Stimulated activated CD4-positive, alpha-beta T cell treated with anti-CD3 and anti-CD28 coated beads, TNF-alpha, amount 100 ng/mL, for 48 hours (primary cell): ENCODE measurements at regions not wholly inside any gene's neighbourhood (a gene's known extent, or its start where the extent isn't known, plus 50 kb on each side); places are given as distances from the start of the nearest gene placed in this dataset.
"Not testable (repeated sequence)": the region's sequence is repeated elsewhere in the genome, so short reads cannot be mapped to it uniquely, and the experiment has no call there.

ENCODE experiments used
- DNase-seq, 3 donors: peaks; one replicate each; pipeline ENCODE4 v3.0.0-alpha.2; 2020; ENCODE audit warnings: low read depth in 3 of 3

- not testable (repeated sequence) for DNase-seq
Measured at GRCh38 chr5:71822065-71822464, 103.0 kb downstream of the CARTPT start.

- no peak for DNase-seq
Measured at GRCh38 chr5:71825992-71826391, 106.9 kb downstream of the CARTPT start.

GRCh38 chr5:71828291-71829040 lies 109.4 kb downstream of the CARTPT start:
- DNase-seq: no peak

- no peak for DNase-seq
Measured at GRCh38 chr5:71829206-71829605, 110.1 kb downstream of the CARTPT start.

GRCh38 chr5:71830681-71831539 lies 111.8 kb downstream of the CARTPT start:
- DNase-seq: no peak

GRCh38 chr5:71832812-71833715 lies 114.0 kb downstream of the CARTPT start:
- DNase-seq: no peak

- no peak for DNase-seq
Measured at GRCh38 chr5:71834601-71835000, 115.5 kb downstream of the CARTPT start.

- DNase-seq: no peak
Measured at GRCh38 chr5:71836084-71836483, 117.0 kb downstream of the CARTPT start.

GRCh38 chr5:71836559-71837112 lies 117.6 kb downstream of the CARTPT start:
- no peak for DNase-seq

GRCh38 chr5:71838286-71838685 lies 119.2 kb downstream of the CARTPT start:
- no peak for DNase-seq

GRCh38 chr5:71839096-71839884 lies 120.2 kb downstream of the CARTPT start:
- no peak for DNase-seq

GRCh38 chr5:71841107-71841506 lies 122.0 kb downstream of the CARTPT start:
- no peak for DNase-seq

GRCh38 chr5:71843111-71843510 lies 124.0 kb downstream of the CARTPT start:
- no peak for DNase-seq

GRCh38 chr5:71844862-71845261 lies 125.8 kb downstream of the CARTPT start:
- DNase-seq: no peak

- no peak for DNase-seq
Measured at GRCh38 chr5:71859515-71859914, 140.4 kb downstream of the CARTPT start.

- DNase-seq: no peak
Measured at GRCh38 chr5:71860048-71860447, 141.0 kb downstream of the CARTPT start.

- no peak for DNase-seq
Measured at GRCh38 chr5:71861682-71862081, 142.6 kb downstream of the CARTPT start.

- no peak for DNase-seq
Measured at GRCh38 chr5:71862087-71862486, 143.0 kb downstream of the CARTPT start.

GRCh38 chr5:71862507-71863060 lies 143.5 kb downstream of the CARTPT start:
- DNase-seq: no peak
